HCT116 (cell line): ENCODE measurements at regions not wholly inside any gene's neighbourhood (a gene's known extent, or its start where the extent isn't known, plus 50 kb on each side); places are given as distances from the start of the nearest gene placed in this dataset.
"Not testable (repeated sequence)": the region's sequence is repeated elsewhere in the genome, so short reads cannot be mapped to it uniquely, and the experiment has no call there.

Source experiments
- ATAC-seq: fragments of 200-7000 bp; cut with Tn5 transposase; 2 replicates; pipeline ENCODE4 v1.9.1; 2020; ENCODE audit warnings: mild to moderate bottlenecking, moderate library complexity
- BruUV-seq: library from RNA; stranded (reverse); fragments of 400-500 nt; replicated peaks from 2 replicates; lab custom pipeline; 2021; lab: Mats Ljungman, UMichigan
- CTCF ChIA-PET: fragments of 300-600 bp; sonication (Branson Sonifier 250); formaldehyde crosslinking; loops from one replicate; lab custom pipeline; 2021; ENCODE audit warnings: antibody characterized with exemption; lab: Charles Lee
- POLR2A ChIA-PET: fragments of 300-600, 350-600 bp; sonication (Branson Sonifier 250); formaldehyde crosslinking; loops from one replicate; lab custom pipeline; 2021; ENCODE audit warnings: antibody characterized with exemption; lab: Charles Lee
- RAD21 ChIA-PET, 2 experiments: fragments of 300-600 bp; sonication (Branson Sonifier 250); formaldehyde crosslinking; loops; one replicate each; lab custom pipeline; 2023; ENCODE audit warnings: low total read pairs in 2 of 2; ENCODE audit not compliant: uncharacterized antibody in 2 of 2, unreplicated experiment in 2 of 2, low non-redundant PET in 1 of 2; lab: Charles Lee
- DNase-seq: peaks from one replicate; pipeline ENCODE4 v3.0.0-alpha.2; 2010; ENCODE audit warnings: low read depth, low spot score
- H2AFZ ChIP-seq: fragments of 200-600 bp; shearing (Covaris generic), sonication (generic); 2 replicates; pipeline ENCODE4 v1.6.1; 2017; ENCODE audit warnings: low read depth, mixed run types, mixed read lengths, antibody characterized with exemption, low read length; ENCODE audit not compliant: poor library complexity, severe bottlenecking
- H3K27ac ChIP-seq: 2 replicates; pipeline ENCODE4 v1.5.1; 2012; ENCODE audit warnings: low read depth, low read length
- H3K27me3 ChIP-seq: fragments of 200-600 bp; sonication (generic); 2 replicates; pipeline ENCODE4 v1.6.1; 2016; ENCODE audit warnings: mixed run types, low read length, mixed read lengths; ENCODE audit not compliant: insufficient read depth
- H3K36me3 ChIP-seq, 2 experiments: fragments of 200-500 bp in 1 of 2; fragments of 200-600 bp in 1 of 2; sonication (Bioruptor generic) in 1 of 2; sonication (generic) in 1 of 2; 2 replicates each; pipeline versions ENCODE4 v1.5.1 to v1.6.1; 2014 to 2016; ENCODE audit warnings: low read length in 2 of 2, inconsistent platforms in 1 of 2, mixed read lengths in 1 of 2, mixed run types in 1 of 2; ENCODE audit not compliant: insufficient read depth in 2 of 2, control insufficient read depth in 1 of 2
- H3K4me1 ChIP-seq, 2 experiments: fragments of 200-600 bp in 1 of 2; sonication (generic) in 1 of 2; 2 replicates each; pipeline versions ENCODE4 v1.5.1 to v1.6.1; 2012 to 2017; ENCODE audit warnings: low read length in 2 of 2, inconsistent platforms in 1 of 2, mild to moderate bottlenecking in 1 of 2, mixed read lengths in 1 of 2, mixed run types in 1 of 2, moderate library complexity in 1 of 2; ENCODE audit not compliant: insufficient read depth in 2 of 2, control insufficient read depth in 1 of 2
- H3K4me2 ChIP-seq: fragments of 200-600 bp; sonication (generic); 2 replicates; pipeline ENCODE4 v1.6.1; 2017; ENCODE audit warnings: mixed run types, low read length, mixed read lengths
- H3K4me3 ChIP-seq, 2 experiments: fragments of 200-600 bp in 1 of 2; sonication (generic) in 1 of 2; replicated peaks in 1 of 2; 2 replicates each; pipeline ENCODE4 v1.5.1; 2011 to 2016; ENCODE audit warnings: low read length in 2 of 2, control low read depth in 1 of 2, low read depth in 1 of 2, mild to moderate bottlenecking in 1 of 2, mixed read lengths in 1 of 2, mixed run types in 1 of 2
- H3K79me2 ChIP-seq: fragments of 200-600 bp; sonication (generic); 2 replicates; pipeline ENCODE4 v1.6.1; 2017; ENCODE audit warnings: mild to moderate bottlenecking, mixed run types, low read length, moderate library complexity, mixed read lengths; ENCODE audit not compliant: insufficient read depth
- H3K9ac ChIP-seq: fragments of 200-600 bp; sonication (generic); 2 replicates; pipeline ENCODE4 v1.6.1; 2016; ENCODE audit warnings: low read length, mixed read lengths
- H3K9me2 ChIP-seq: fragments of 200-600 bp; sonication (generic), shearing (Covaris generic); 2 replicates; pipeline ENCODE4 v1.6.1; 2017; ENCODE audit warnings: mixed run types, mild to moderate bottlenecking, moderate library complexity; ENCODE audit not compliant: insufficient read depth
- H3K9me3 ChIP-seq, 2 experiments: fragments of 200-500 bp in 1 of 2; fragments of 200-600 bp in 1 of 2; sonication (Bioruptor generic) in 1 of 2; sonication (generic) in 1 of 2; 2 replicates each; pipeline ENCODE4 v1.6.1; 2014 to 2017; ENCODE audit warnings: low read length in 2 of 2, mixed read lengths in 2 of 2, inconsistent platforms in 1 of 2, low read depth in 1 of 2, mild to moderate bottlenecking in 1 of 2, mixed run types in 1 of 2, moderate library complexity in 1 of 2; ENCODE audit not compliant: control insufficient read depth in 1 of 2, insufficient read depth in 1 of 2
- H4K20me1 ChIP-seq: fragments of 200-600 bp; sonication (generic), shearing (Covaris generic); 2 replicates; pipeline ENCODE4 v1.6.1; 2017; ENCODE audit warnings: mixed run types, mild to moderate bottlenecking, moderate library complexity; ENCODE audit not compliant: insufficient read depth
- CBX3 ChIP-seq: IDR thresholded peaks from 2 replicates; pipeline ENCODE4 v1.6.1; 2012; ENCODE audit warnings: low read depth
- CEBPB ChIP-seq: IDR thresholded peaks from 2 replicates; pipeline ENCODE4 v1.6.1; 2012; ENCODE audit warnings: low read depth
- CTCF ChIP-seq, 3 experiments: fragments of 200-600 bp in 1 of 3; sonication (generic) in 1 of 3; IDR thresholded peaks in 2 of 3; conservative IDR thresholded peaks in 1 of 3; 2 replicates each; pipeline ENCODE4 v1.5.1; 2012 to 2017; ENCODE audit warnings: low read depth in 2 of 3, low read length in 2 of 3, antibody characterized with exemption in 1 of 3, borderline replicate concordance in 1 of 3, control low read depth in 1 of 3, mild to moderate bottlenecking in 1 of 3, mixed read lengths in 1 of 3, mixed run types in 1 of 3, moderate library complexity in 1 of 3; ENCODE audit not compliant: insufficient read depth in 1 of 3
- EGR1 ChIP-seq: IDR thresholded peaks from 2 replicates; pipeline ENCODE4 v1.6.1; 2012; ENCODE audit warnings: low read depth
- ELF1 ChIP-seq: IDR thresholded peaks from 2 replicates; pipeline ENCODE4 v1.6.1; 2012; ENCODE audit warnings: low read depth, borderline replicate concordance
- EZH2phosphoT487 ChIP-seq: fragments of 200-600 bp; IDR thresholded peaks from 2 replicates; pipeline ENCODE4 v1.6.1; 2018; ENCODE audit warnings: antibody characterized with exemption, borderline replicate concordance
- FOSL1 ChIP-seq: IDR thresholded peaks from 2 replicates; pipeline ENCODE4 v1.6.1; 2012; ENCODE audit warnings: low read depth
- JUND ChIP-seq: IDR thresholded peaks from 2 replicates; pipeline ENCODE4 v1.6.1; 2012
- MAX ChIP-seq: IDR thresholded peaks from 2 replicates; pipeline ENCODE4 v1.6.1; 2012
- POLR2AphosphoS5 ChIP-seq: IDR thresholded peaks from 2 replicates; pipeline ENCODE4 v1.6.1; 2011; ENCODE audit warnings: mild to moderate bottlenecking, low read depth, low read length, moderate library complexity
- RAD21 ChIP-seq: IDR thresholded peaks from 2 replicates; pipeline ENCODE4 v1.6.1; 2012; ENCODE audit warnings: low read depth, mild to moderate bottlenecking
- SIN3A ChIP-seq: IDR thresholded peaks from 2 replicates; pipeline ENCODE4 v1.6.1; 2012; ENCODE audit warnings: low read depth
- SP1 ChIP-seq: IDR thresholded peaks from 2 replicates; pipeline ENCODE4 v1.6.1; 2012; ENCODE audit warnings: low read depth
- SRF ChIP-seq: IDR thresholded peaks from 2 replicates; pipeline ENCODE4 v1.6.1; 2012; ENCODE audit warnings: low read depth
- YY1 ChIP-seq: IDR thresholded peaks from 2 replicates; pipeline ENCODE4 v1.6.1; 2011; ENCODE audit warnings: low read length, low read depth, moderate library complexity, mild to moderate bottlenecking; ENCODE audit not compliant: insufficient replicate concordance; ENCODE audit errors: extremely low read depth
- ZBTB33 ChIP-seq: IDR thresholded peaks from 2 replicates; pipeline ENCODE4 v1.6.1; 2011; ENCODE audit warnings: mild to moderate bottlenecking, low read length, moderate library complexity; ENCODE audit not compliant: insufficient replicate concordance; ENCODE audit errors: extremely low read depth
- ZFX ChIP-seq: fragments of 450-650 bp; IDR thresholded peaks from 2 replicates; pipeline ENCODE4 v1.6.1; 2017
- intact Hi-C: fragments of 100-400 bp; cut with micrococcal nuclease; formaldehyde crosslinking; loops from 2 replicates; pipeline ENCODE4 v1.10.0; 2022

GRCh38 chr12:97988588-97988987 is 526.0 kb downstream of the RMST start:
- H3K9me3 ChIP-seq, H3K9me2 ChIP-seq, H3K4me3 ChIP-seq, RAD21 ChIA-PET, intact Hi-C loops, CTCF ChIA-PET, H3K4me1 ChIP-seq, H3K9ac ChIP-seq, H3K4me2 ChIP-seq, POLR2A ChIA-PET, H4K20me1 ChIP-seq, H3K79me2 ChIP-seq, ATAC-seq, H2AFZ ChIP-seq, BruUV-seq, H3K27ac ChIP-seq, H3K36me3 ChIP-seq, DNase-seq: not testable (repeated sequence)
- H3K27me3 ChIP-seq: peaks cover 11% of the 10 kb centered on the region

GRCh38 chr12:97989366-97989940 is 525.9 kb upstream of the TMPO start:
- Histone ChIP-seq H3K27ac (no peak overlapping the region), H3K9ac (no peak overlapping the region), H3K4me3 (no peak overlapping the region), H3K4me2 (no peak overlapping the region), H3K9me3 (no peaks in the 10 kb centered on the region), H3K36me3 (no peaks in the 10 kb centered on the region), H3K9me2 (no peaks in the 10 kb centered on the region), H2AFZ (no peak overlapping the region), H4K20me1 (no peaks in the 10 kb centered on the region), H3K27me3 (peaks cover 11% of the 10 kb centered on the region), H3K4me1 (no peaks in the 10 kb centered on the region), H3K79me2 (no peaks in the 10 kb centered on the region)
- no peak for ATAC-seq
- ChIA-PET POLR2A (no interaction called here), RAD21 (no interaction called here), CTCF (no interaction called here)
- DNase-seq: no peak
- BruUV-seq: no TSS peak
- intact Hi-C loops: no loop called here
- no peak for TF ChIP-seq ELF1
- no peak for TF ChIP-seq EZH2phosphoT487
- no peak for TF ChIP-seq RAD21
- no peak for TF ChIP-seq MAX
- TF ChIP-seq CBX3: no peak
- no peak for TF ChIP-seq ZFX
- TF ChIP-seq POLR2AphosphoS5: no peak
- no peak for TF ChIP-seq SRF
- no peak for TF ChIP-seq SIN3A
- TF ChIP-seq EGR1: no peak
- no peak for TF ChIP-seq FOSL1
- no peak for TF ChIP-seq SP1
- no peak for TF ChIP-seq ZBTB33
- no peak for TF ChIP-seq CEBPB
- TF ChIP-seq YY1: no peak
- TF ChIP-seq CTCF (IDR thresholded peaks at IDR 0.05 in 2 of 3, conservative IDR thresholded peaks at IDR 0.05 in 1 of 3; ENCODE audit: borderline replicate concordance in 1 of 3, insufficient read depth in 1 of 3, low read depth in 2 of 3, low read length in 2 of 3): no peak
- TF ChIP-seq JUND: no peak
